Endothelial cell (in vitro differentiated cells): ENCODE measurements at regions not wholly inside any gene's neighbourhood (a gene's known extent, or its start where the extent isn't known, plus 50 kb on each side); places are given as distances from the start of the nearest gene placed in this dataset.

ENCODE experiments used
- DNase-seq: peaks from one replicate; pipeline ENCODE4 v3.0.0; 2021; ENCODE audit warnings: low spot score
- H3K27ac Mint-ChIP-seq: one replicate; pipeline ENCODE4 v1.8.0; 2021; ENCODE audit warnings: mixed read lengths, inconsistent platforms; ENCODE audit not compliant: unreplicated experiment
- H3K27me3 Mint-ChIP-seq: one replicate; pipeline ENCODE4 v1.8.0; 2021; ENCODE audit warnings: mild to moderate bottlenecking, moderate library complexity, mixed read lengths, inconsistent platforms; ENCODE audit not compliant: unreplicated experiment
- H3K36me3 Mint-ChIP-seq: one replicate; pipeline ENCODE4 v1.8.0; 2021; ENCODE audit warnings: mild to moderate bottlenecking, low read depth, mixed read lengths, inconsistent platforms; ENCODE audit not compliant: unreplicated experiment
- H3K4me1 Mint-ChIP-seq: one replicate; pipeline ENCODE4 v1.8.0; 2021; ENCODE audit warnings: mild to moderate bottlenecking, mixed read lengths, inconsistent platforms; ENCODE audit not compliant: unreplicated experiment
- H3K4me3 Mint-ChIP-seq: one replicate; pipeline ENCODE4 v1.8.0; 2021; ENCODE audit warnings: mild to moderate bottlenecking, mixed read lengths, inconsistent platforms; ENCODE audit not compliant: unreplicated experiment
- H3K9me3 Mint-ChIP-seq: one replicate; pipeline ENCODE4 v1.8.0; 2021; ENCODE audit warnings: mixed read lengths, inconsistent platforms; ENCODE audit not compliant: unreplicated experiment
- CTCF ChIP-seq: fragments of 200-600 bp; sonication (generic); IDR thresholded peaks from one replicate; pipeline ENCODE4 v1.5.0; 2021; ENCODE audit warnings: antibody characterized with exemption; ENCODE audit not compliant: unreplicated experiment

- Mint-ChIP-seq H3K27ac (no peak overlapping the region), H3K4me1 (no peaks in the 10 kb centered on the region), H3K4me3 (no peak overlapping the region), H3K27me3 (no peaks in the 10 kb centered on the region), H3K9me3 (no peaks in the 10 kb centered on the region), H3K36me3 (no peaks in the 10 kb centered on the region)
- no peak for DNase-seq
- no peak for TF ChIP-seq CTCF
These were observed 681.3 kb downstream of the TNS3 start for GRCh38 chr7:46900312-46901263.

DNA sequence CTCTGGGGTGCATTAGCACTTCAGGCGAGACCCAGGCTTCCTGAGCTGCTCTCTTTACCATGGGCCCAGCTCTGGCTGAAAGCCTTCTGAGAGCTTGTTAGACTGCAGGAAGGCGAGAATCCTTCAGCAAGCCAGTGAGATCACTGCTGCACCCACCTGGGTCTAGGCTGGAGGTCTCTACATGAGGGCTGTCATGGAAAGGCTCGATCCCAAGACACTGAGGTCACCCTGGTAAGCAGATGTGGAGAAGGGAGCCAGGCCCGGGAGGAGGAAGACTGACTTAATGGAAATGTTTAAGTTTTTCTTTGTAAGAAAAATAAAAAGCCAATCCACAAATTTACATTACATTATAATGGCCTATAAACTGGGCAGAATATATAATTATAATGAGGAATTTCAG is 684.5 kb downstream of the TNS3 start:
- no peak overlapping the region for H3K27ac Mint-ChIP-seq
- no peaks in the 10 kb centered on the region for H3K27me3 Mint-ChIP-seq
- no peaks in the 10 kb centered on the region for H3K36me3 Mint-ChIP-seq

DNA sequence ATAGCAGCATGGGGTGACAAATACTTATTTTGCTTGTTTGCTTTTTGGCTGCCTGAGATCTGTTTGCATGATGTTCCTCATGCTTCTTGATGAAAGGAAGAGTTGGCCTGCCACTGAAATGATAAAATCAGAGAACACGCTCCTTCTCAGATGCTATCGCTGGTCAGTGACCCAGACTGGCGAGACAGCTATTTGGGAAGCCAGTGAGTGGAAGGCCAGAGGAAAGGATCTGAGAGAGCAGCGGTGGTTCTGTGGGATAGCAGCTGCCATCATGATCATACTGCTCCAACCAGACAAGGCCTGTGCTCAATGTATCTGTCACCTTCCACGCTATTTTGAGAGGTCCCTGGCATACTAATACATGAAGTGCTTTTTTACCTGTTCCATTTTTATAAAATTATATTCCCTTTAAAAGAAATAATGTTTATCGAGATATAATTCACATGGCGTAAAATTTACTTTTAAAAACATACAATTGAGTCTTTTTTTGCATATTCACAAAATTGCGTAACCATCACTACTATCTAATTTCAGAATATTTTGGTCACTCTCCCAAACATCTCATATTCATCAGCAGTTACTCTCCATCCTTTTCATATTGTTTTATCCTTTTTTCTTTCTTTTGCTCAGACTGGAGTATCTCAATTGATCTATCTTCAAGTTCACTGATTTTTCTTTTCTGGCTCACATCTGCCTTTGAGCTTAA is 695.1 kb downstream of the TNS3 start:
- H3K4me1 Mint-ChIP-seq: no peaks in the 10 kb centered on the region
- H3K27me3 Mint-ChIP-seq: no peaks in the 10 kb centered on the region
- H3K27ac Mint-ChIP-seq: no peak overlapping the region
- H3K36me3 Mint-ChIP-seq: no peaks in the 10 kb centered on the region
- no peaks in the 10 kb centered on the region for H3K9me3 Mint-ChIP-seq
- no peak for DNase-seq
- no peak overlapping the region for H3K4me3 Mint-ChIP-seq
- TF ChIP-seq CTCF: no peak

More for the DNA sequence above, 684.5 kb downstream of the TNS3 start:
- no peak for DNase-seq
- no peak for TF ChIP-seq CTCF
- Mint-ChIP-seq H3K4me1 (no peaks in the 10 kb centered on the region), H3K4me3 (no peak overlapping the region), H3K9me3 (no peaks in the 10 kb centered on the region)

- no peak overlapping the region for H3K27ac Mint-ChIP-seq
- H3K4me3 Mint-ChIP-seq: no peak overlapping the region
- H3K9me3 Mint-ChIP-seq: no peaks in the 10 kb centered on the region
- no peaks in the 10 kb centered on the region for H3K27me3 Mint-ChIP-seq
- no peak for DNase-seq
- no peaks in the 10 kb centered on the region for H3K36me3 Mint-ChIP-seq
- TF ChIP-seq CTCF: no peak
- no peaks in the 10 kb centered on the region for H3K4me1 Mint-ChIP-seq
These were observed 696.7 kb downstream of the TNS3 start for GRCh38 chr7:46885167-46885566.
